Liver (tissue), 7 donors: ENCODE measurements at regions not wholly inside any gene's neighbourhood (a gene's known extent, or its start where the extent isn't known, plus 50 kb on each side); places are given as distances from the start of the nearest gene placed in this dataset.

Source experiments
- DNase-seq: peaks from one replicate; pipeline ENCODE4 v3.0.0-alpha.2; 2017; ENCODE audit warnings: low spot score
- H3K27ac ChIP-seq, 2 donors: one replicate each; pipeline ENCODE4 v1.7.0; 2013; ENCODE audit warnings: inconsistent platforms in 2 of 2, low read length in 2 of 2, control low read depth in 1 of 2, low read depth in 1 of 2, mild to moderate bottlenecking in 1 of 2
- H3K27me3 ChIP-seq, 4 donors: one replicate each; pipeline versions ENCODE4 v1.6.1 to v1.7.0; 2013; ENCODE audit warnings: low read length in 3 of 4, inconsistent platforms in 1 of 4, mild to moderate bottlenecking in 1 of 4, moderate library complexity in 1 of 4; ENCODE audit not compliant: control insufficient read depth in 4 of 4, insufficient read depth in 4 of 4
- H3K36me3 ChIP-seq, 4 donors: one replicate each; pipeline versions ENCODE4 v1.6.1 to v1.7.0; 2013; ENCODE audit warnings: low read length in 3 of 4, mild to moderate bottlenecking in 3 of 4, low read depth in 1 of 4, moderate library complexity in 1 of 4; ENCODE audit not compliant: control insufficient read depth in 4 of 4, insufficient read depth in 3 of 4
- H3K4me1 ChIP-seq, 4 donors: one replicate each; pipeline versions ENCODE4 v1.6.1 to v1.7.0; 2013; ENCODE audit warnings: low read length in 3 of 4, mild to moderate bottlenecking in 3 of 4, moderate library complexity in 1 of 4; ENCODE audit not compliant: control insufficient read depth in 4 of 4, insufficient read depth in 4 of 4
- H3K4me3 ChIP-seq, 3 donors: one replicate each; pipeline versions ENCODE4 v1.6.1 to v1.7.0; 2013; ENCODE audit warnings: low read length in 3 of 3, control low read depth in 1 of 3, low read depth in 1 of 3, mild to moderate bottlenecking in 1 of 3
- H3K9ac ChIP-seq, 2 donors: one replicate each; pipeline ENCODE4 v1.7.0; 2013; ENCODE audit warnings: low read length in 2 of 2, mild to moderate bottlenecking in 2 of 2, moderate library complexity in 2 of 2, control low read depth in 1 of 2, low read depth in 1 of 2
- H3K9me3 ChIP-seq, 4 donors: one replicate each; pipeline versions ENCODE4 v1.6.1 to v1.7.0; 2013; ENCODE audit warnings: low read length in 3 of 4; ENCODE audit not compliant: control insufficient read depth in 4 of 4
- ATF3 ChIP-seq: IDR thresholded peaks from 2 replicates; pipeline ENCODE4 v1.6.1; 2016; ENCODE audit warnings: antibody characterized with exemption
- EGR1 ChIP-seq, 2 donors: IDR thresholded peaks; 2 replicates each; pipeline ENCODE4 v1.6.1; 2016 to 2018; ENCODE audit warnings: antibody characterized with exemption in 2 of 2, low read depth in 2 of 2
- FOXA1 ChIP-seq: IDR thresholded peaks from 2 replicates; pipeline ENCODE4 v1.6.1; 2016; ENCODE audit warnings: antibody characterized with exemption
- GABPA ChIP-seq, 2 donors: IDR thresholded peaks in 1 of 2; conservative IDR thresholded peaks in 1 of 2; 2 replicates each; pipeline ENCODE4 v1.6.1; 2016; ENCODE audit warnings: antibody characterized with exemption in 2 of 2, mild to moderate bottlenecking in 1 of 2, moderate library complexity in 1 of 2
- HNF4A ChIP-seq, 2 donors: conservative IDR thresholded peaks; 2 replicates each; pipeline ENCODE4 v1.6.1; 2016; ENCODE audit warnings: antibody characterized with exemption in 2 of 2, mild to moderate bottlenecking in 2 of 2
- HNF4G ChIP-seq: IDR thresholded peaks from 2 replicates; pipeline ENCODE4 v1.6.1; 2016; ENCODE audit warnings: antibody characterized with exemption
- MAX ChIP-seq: IDR thresholded peaks from 2 replicates; pipeline ENCODE4 v1.6.1; 2016; ENCODE audit warnings: antibody characterized with exemption
- RAD21 ChIP-seq, 2 donors: IDR thresholded peaks; 2 replicates each; pipeline ENCODE4 v1.6.1; 2016; ENCODE audit warnings: antibody characterized with exemption in 2 of 2, mild to moderate bottlenecking in 2 of 2
- REST ChIP-seq: IDR thresholded peaks from 2 replicates; pipeline ENCODE4 v1.6.1; 2016; ENCODE audit warnings: antibody characterized with exemption, mild to moderate bottlenecking
- TAF1 ChIP-seq: conservative IDR thresholded peaks from 2 replicates; pipeline ENCODE4 v1.6.1; 2016; ENCODE audit warnings: antibody characterized with exemption, mild to moderate bottlenecking
- YY1 ChIP-seq: IDR thresholded peaks from 2 replicates; pipeline ENCODE4 v1.6.1; 2016; ENCODE audit warnings: antibody characterized with exemption, mild to moderate bottlenecking
- ZBTB33 ChIP-seq: IDR thresholded peaks from 2 replicates; pipeline ENCODE4 v1.6.1; 2016; ENCODE audit warnings: antibody characterized with exemption
- WGBS: extraction: QIAGEN DNeasy Blood & Tissue Kit; methylation state at CpG from one replicate; pipeline ENCODE4 v1.1.7; 2013; 5-methylcytosine and 5-hydroxymethylcytosine counted together
- donor health status: healthy.
- donor health status: healthy.
- donor health status: healthy.
- donor health status: healthy.

- no peak overlapping the region for H3K27ac ChIP-seq
- H3K4me1 ChIP-seq: no peaks in the 10 kb centered on the region
- H3K27me3 ChIP-seq: no peaks in the 10 kb centered on the region
- H3K36me3 ChIP-seq: no peaks in the 10 kb centered on the region
- no peak overlapping the region for H3K9ac ChIP-seq
- WGBS: 67% methylated on average over 5 of the region's 5 CpGs
- no peak for DNase-seq
- H3K4me3 ChIP-seq: no peak overlapping the region
- no peak for TF ChIP-seq REST
- no peak for TF ChIP-seq ATF3
- no peak for TF ChIP-seq ZBTB33
- TF ChIP-seq HNF4A (conservative IDR thresholded peaks at IDR 0.05): no peak
- no peak for TF ChIP-seq EGR1 (IDR thresholded peaks at IDR 0.05; ENCODE audit: low read depth in 2 of 2)
- H3K9me3 ChIP-seq: peaks cover 0 to 3% (median 1%) of the 10 kb centered on the region in 4 donors
Measured at GRCh38 chr6:88558981-88559380, 392.8 kb upstream of the CNR1 start.

GRCh38 chr6:88556663-88557062 is 390.5 kb upstream of the CNR1 start:
- no peak for DNase-seq
- Histone ChIP-seq H3K4me1 (no peaks in the 10 kb centered on the region), H3K27ac (no peak overlapping the region), H3K36me3 (no peaks in the 10 kb centered on the region), H3K27me3 (no peaks in the 10 kb centered on the region), H3K9me3 (peaks cover 0 to 3% (median 1%) of the 10 kb centered on the region in 4 donors), H3K9ac (no peak overlapping the region), H3K4me3 (no peak overlapping the region)
- no peak for TF ChIP-seq HNF4A (conservative IDR thresholded peaks at IDR 0.05)
- TF ChIP-seq FOXA1: no peak
- TF ChIP-seq HNF4G: no peak
- no peak for TF ChIP-seq MAX
- no peak for TF ChIP-seq YY1
- no peak for TF ChIP-seq TAF1
- TF ChIP-seq EGR1 (IDR thresholded peaks at IDR 0.05; ENCODE audit: low read depth in 2 of 2): no peak
- TF ChIP-seq REST: no peak
- TF ChIP-seq GABPA (IDR thresholded peaks at IDR 0.05 in 1 of 2, conservative IDR thresholded peaks at IDR 0.05 in 1 of 2): no peak
- TF ChIP-seq RAD21 (IDR thresholded peaks at IDR 0.05): no peak
- WGBS: 36% methylated on average over 4 of the region's 4 CpGs
